Right atrium auricular region (tissue), 2 donors: ENCODE measurements at regions not wholly inside any gene's neighbourhood (a gene's known extent, or its start where the extent isn't known, plus 50 kb on each side); places are given as distances from the start of the nearest gene placed in this dataset.

Experiments used
- DNase-seq: peaks from one replicate; pipeline ENCODE4 v3.0.0-alpha.2; 2019; ENCODE audit warnings: low spot score
- H3K27ac ChIP-seq, 2 donors: fragments of 200-600 bp; sonication (generic); 1 replicate in 1 of 2; 2 replicates in 1 of 2; pipeline ENCODE4 v1.5.1; 2016 to 2019
- H3K27me3 ChIP-seq, 2 donors: fragments of 200-600 bp; sonication (generic); one replicate each; pipeline versions ENCODE4 v1.5.1 to v1.6.0; 2017 to 2019
- H3K36me3 ChIP-seq: fragments of 200-600 bp; sonication (generic); one replicate; pipeline ENCODE4 v1.5.1; 2016
- H3K4me1 ChIP-seq, 2 donors: fragments of 200-600 bp; sonication (generic); one replicate each; pipeline versions ENCODE4 v1.5.1 to v1.6.0; 2017 to 2019
- H3K4me3 ChIP-seq, 2 donors: fragments of 200-600 bp; sonication (generic); 1 replicate in 1 of 2; 2 replicates in 1 of 2; pipeline ENCODE4 v1.5.1; 2017 to 2019; ENCODE audit warnings: mild to moderate bottlenecking in 1 of 2, moderate library complexity in 1 of 2
- H3K9me3 ChIP-seq, 2 donors: fragments of 200-600 bp; sonication (generic); one replicate each; pipeline ENCODE4 v1.5.1; 2019
- CTCF ChIP-seq, 2 donors: fragments of 200-600 bp; sonication (generic); IDR thresholded peaks; one replicate each; pipeline ENCODE4 v1.5.1; 2019; ENCODE audit warnings: antibody characterized with exemption in 2 of 2

GRCh38 chr6:21732731-21733130, 139.2 kb downstream of the SOX4 start:
- no peak for TF ChIP-seq CTCF (IDR thresholded peaks at IDR 0.05)
- no peak for DNase-seq
- no peaks in the 10 kb centered on the region for H3K36me3 ChIP-seq
- H3K27ac ChIP-seq = no peak overlapping the region
- peaks cover 0 to 7% of the 10 kb centered on the region in 2 donors for H3K4me1 ChIP-seq
- no peak overlapping the region for H3K4me3 ChIP-seq
- no peaks in the 10 kb centered on the region for H3K9me3 ChIP-seq
- H3K27me3 ChIP-seq = no peaks in the 10 kb centered on the region

DNA sequence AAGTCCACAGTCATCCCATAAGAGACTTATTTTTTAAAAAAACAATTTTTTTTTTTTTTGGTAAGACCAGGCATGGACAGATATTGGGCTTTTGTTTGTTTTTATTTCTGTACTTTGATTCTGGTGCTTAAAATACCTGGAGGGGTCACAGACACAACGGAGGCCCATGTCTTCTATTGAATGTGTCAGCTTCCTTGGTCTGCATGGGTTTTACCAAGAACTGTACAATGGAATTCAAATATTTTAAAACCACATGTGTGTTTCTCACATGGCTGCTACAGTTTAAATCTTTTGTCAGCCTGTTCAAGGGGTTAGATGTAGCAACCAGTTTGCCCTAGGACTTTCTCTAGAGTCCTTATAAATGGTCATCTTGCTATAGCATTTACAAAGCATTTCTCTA, 139.8 kb downstream of the SOX4 start:
- H3K36me3 ChIP-seq = no peaks in the 10 kb centered on the region
- no peaks in the 10 kb centered on the region for H3K9me3 ChIP-seq
- H3K4me1 ChIP-seq = peaks cover 0 to 7% of the 10 kb centered on the region in 2 donors
- H3K4me3 ChIP-seq = no peak overlapping the region
- TF ChIP-seq CTCF (IDR thresholded peaks at IDR 0.05) = no peak
- H3K27me3 ChIP-seq = no peaks in the 10 kb centered on the region
- no peak for DNase-seq
- no peak overlapping the region for H3K27ac ChIP-seq

GRCh38 chr6:21734204-21734603, 140.7 kb downstream of the SOX4 start:
- no peak for TF ChIP-seq CTCF (IDR thresholded peaks at IDR 0.05)
- Histone ChIP-seq H3K4me3 (no peak overlapping the region), H3K36me3 (no peaks in the 10 kb centered on the region), H3K27me3 (no peaks in the 10 kb centered on the region), H3K27ac (no peak overlapping the region), H3K4me1 (peaks cover 0 to 7% of the 10 kb centered on the region in 2 donors), H3K9me3 (no peaks in the 10 kb centered on the region)
- no peak for DNase-seq

DNA sequence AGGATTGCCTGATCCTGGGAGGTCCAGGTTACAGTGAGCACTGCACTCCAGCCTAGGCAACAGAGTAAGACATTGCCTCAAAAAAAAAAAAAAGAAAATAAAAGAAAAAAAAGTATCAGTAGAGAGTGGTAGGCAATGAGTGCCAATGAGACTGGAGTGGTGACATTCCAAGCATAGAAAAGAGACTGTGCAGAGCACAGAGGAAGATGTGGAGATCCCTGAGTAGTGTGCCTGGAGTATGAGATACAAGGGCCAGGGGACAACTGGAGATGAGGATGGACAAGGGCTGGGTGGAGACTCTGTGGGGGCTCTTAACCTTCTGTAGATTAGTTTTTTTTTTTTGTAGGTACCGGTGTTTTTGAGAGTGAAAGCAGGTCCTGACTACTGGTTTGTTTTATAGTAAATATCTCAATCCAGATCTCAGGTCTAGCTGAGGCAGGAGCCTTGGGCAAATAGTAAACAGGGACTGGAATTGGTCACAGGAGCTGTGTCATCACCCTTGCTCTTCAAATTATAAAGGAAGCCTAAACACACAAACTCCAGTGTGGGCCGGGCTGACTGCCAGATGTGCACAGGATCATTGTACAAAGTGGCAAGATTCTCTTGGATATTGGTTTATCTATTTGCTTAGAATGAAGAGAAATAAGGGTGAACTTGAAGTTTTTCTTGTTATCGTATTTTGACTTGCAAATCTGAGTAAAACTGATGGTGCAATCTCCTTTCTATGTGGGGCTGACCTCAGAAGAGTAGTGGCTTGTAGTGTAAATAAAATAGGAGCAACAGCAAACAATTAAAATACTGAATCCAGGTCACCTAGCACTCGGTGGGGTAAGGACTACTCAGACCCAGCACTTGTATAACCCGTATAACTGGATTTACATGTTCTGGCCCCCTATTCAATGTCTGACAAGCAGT, 144.9 kb downstream of the SOX4 start:
- peaks cover 0 to 15% of the 10 kb centered on the region in 2 donors for H3K4me1 ChIP-seq
- H3K4me3 ChIP-seq = no peak overlapping the region
- no peak for TF ChIP-seq CTCF (IDR thresholded peaks at IDR 0.05)
- no peaks in the 10 kb centered on the region for H3K27me3 ChIP-seq
- H3K9me3 ChIP-seq = no peaks in the 10 kb centered on the region
- H3K27ac ChIP-seq = no peak overlapping the region
- no peaks in the 10 kb centered on the region for H3K36me3 ChIP-seq
- DNase-seq = no peak

GRCh38 chr6:21739241-21739640, 145.7 kb downstream of the SOX4 start:
- peaks cover 0 to 15% of the 10 kb centered on the region in 2 donors for H3K4me1 ChIP-seq

More at GRCh38 chr6:21739241-21739640, 145.7 kb downstream of the SOX4 start:
- TF ChIP-seq CTCF (IDR thresholded peaks at IDR 0.05) = no peak
- Histone ChIP-seq H3K36me3 (no peaks in the 10 kb centered on the region), H3K9me3 (no peaks in the 10 kb centered on the region), H3K4me3 (no peak overlapping the region), H3K27me3 (no peaks in the 10 kb centered on the region), H3K27ac (no peak overlapping the region)
- DNase-seq = no peak
